Peyer's patch (tissue), 4 donors: ENCODE measurements at regions not wholly inside any gene's neighbourhood (a gene's known extent, or its start where the extent isn't known, plus 50 kb on each side); places are given as distances from the start of the nearest gene placed in this dataset.

Source experiments
- DNase-seq, 3 donors: peaks; one replicate each; pipeline ENCODE4 v3.0.0-alpha.2; 2017 to 2019
- H3K27ac ChIP-seq, 4 donors: fragments of 200-600 bp; sonication (generic); one replicate each; pipeline ENCODE4 v1.5.1; 2016 to 2019
- H3K27me3 ChIP-seq, 2 donors: fragments of 200-600 bp; sonication (generic); one replicate each; pipeline ENCODE4 v1.5.1; 2019
- H3K36me3 ChIP-seq, 3 donors: fragments of 200-600 bp; sonication (generic); one replicate each; pipeline ENCODE4 v1.5.1; 2016 to 2019
- H3K4me1 ChIP-seq, 4 donors: fragments of 200-600 bp; sonication (generic); one replicate each; pipeline ENCODE4 v1.5.1; 2016 to 2019
- H3K4me3 ChIP-seq, 4 donors: fragments of 200-600 bp; sonication (generic); 1 replicate in 3 of 4; 2 replicates in 1 of 4; pipeline ENCODE4 v1.5.1; 2016 to 2019; ENCODE audit warnings: mild to moderate bottlenecking in 1 of 4
- H3K9me3 ChIP-seq, 4 donors: fragments of 200-600 bp; sonication (generic); one replicate each; pipeline ENCODE4 v1.5.1; 2016 to 2019; ENCODE audit warnings: mild to moderate bottlenecking in 1 of 4
- POLR2A ChIP-seq, 2 donors: fragments of 450-650 bp; IDR thresholded peaks; one replicate each; pipeline ENCODE4 v1.5.1; 2017; ENCODE audit warnings: antibody characterized with exemption in 2 of 2, mild to moderate bottlenecking in 2 of 2, moderate library complexity in 2 of 2
- TF ChIP-seq, protein P1 (sequence below), 6 experiments: fragments of 450-650 bp in 4 of 6; fragments of 200-600 bp in 2 of 6; sonication (generic) in 1 of 6; IDR thresholded peaks; one replicate each; pipeline ENCODE4 v1.5.1; 2017 to 2019; ENCODE audit warnings: antibody characterized with exemption in 6 of 6, mild to moderate bottlenecking in 3 of 6, moderate library complexity in 1 of 6

DNA sequence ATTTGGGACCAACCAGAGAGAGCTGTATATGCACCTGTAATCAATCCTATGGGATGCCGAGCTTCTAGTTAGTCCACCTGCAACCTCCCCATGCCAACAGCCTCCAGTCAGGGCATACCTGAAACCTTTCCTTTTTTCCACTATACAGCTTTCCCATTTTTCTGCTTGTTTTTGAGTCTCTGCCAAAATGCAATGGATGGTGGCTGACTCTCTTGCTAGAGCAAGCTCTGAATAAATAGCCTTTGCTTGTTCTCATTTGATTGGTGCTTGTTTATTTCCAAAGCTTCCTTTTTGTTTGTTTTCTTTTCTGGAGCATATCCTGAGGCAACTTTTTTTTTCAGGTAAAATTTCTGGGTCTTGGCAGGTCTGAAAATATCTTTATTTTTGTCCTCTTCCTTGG is 58.0 kb upstream of the PLET1 start:
- Histone ChIP-seq H3K4me3 (no peak overlapping the region), H3K9me3 (no peaks in the 10 kb centered on the region), H3K4me1 (peaks cover 0 to 11% (median 4%) of the 10 kb centered on the region in 4 donors), H3K27me3 (no peaks in the 10 kb centered on the region), H3K27ac (peak overlapping the region in 1 of 4 donors; percentile 40), H3K36me3 (no peaks in the 10 kb centered on the region)
- no peak for TF ChIP-seq POLR2A (IDR thresholded peaks at IDR 0.05)
- TF ChIP-seq, protein P1, sequence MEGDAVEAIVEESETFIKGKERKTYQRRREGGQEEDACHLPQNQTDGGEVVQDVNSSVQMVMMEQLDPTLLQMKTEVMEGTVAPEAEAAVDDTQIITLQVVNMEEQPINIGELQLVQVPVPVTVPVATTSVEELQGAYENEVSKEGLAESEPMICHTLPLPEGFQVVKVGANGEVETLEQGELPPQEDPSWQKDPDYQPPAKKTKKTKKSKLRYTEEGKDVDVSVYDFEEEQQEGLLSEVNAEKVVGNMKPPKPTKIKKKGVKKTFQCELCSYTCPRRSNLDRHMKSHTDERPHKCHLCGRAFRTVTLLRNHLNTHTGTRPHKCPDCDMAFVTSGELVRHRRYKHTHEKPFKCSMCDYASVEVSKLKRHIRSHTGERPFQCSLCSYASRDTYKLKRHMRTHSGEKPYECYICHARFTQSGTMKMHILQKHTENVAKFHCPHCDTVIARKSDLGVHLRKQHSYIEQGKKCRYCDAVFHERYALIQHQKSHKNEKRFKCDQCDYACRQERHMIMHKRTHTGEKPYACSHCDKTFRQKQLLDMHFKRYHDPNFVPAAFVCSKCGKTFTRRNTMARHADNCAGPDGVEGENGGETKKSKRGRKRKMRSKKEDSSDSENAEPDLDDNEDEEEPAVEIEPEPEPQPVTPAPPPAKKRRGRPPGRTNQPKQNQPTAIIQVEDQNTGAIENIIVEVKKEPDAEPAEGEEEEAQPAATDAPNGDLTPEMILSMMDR (IDR thresholded peaks at IDR 0.05) = no peak
- DNase-seq = no peak

DNA sequence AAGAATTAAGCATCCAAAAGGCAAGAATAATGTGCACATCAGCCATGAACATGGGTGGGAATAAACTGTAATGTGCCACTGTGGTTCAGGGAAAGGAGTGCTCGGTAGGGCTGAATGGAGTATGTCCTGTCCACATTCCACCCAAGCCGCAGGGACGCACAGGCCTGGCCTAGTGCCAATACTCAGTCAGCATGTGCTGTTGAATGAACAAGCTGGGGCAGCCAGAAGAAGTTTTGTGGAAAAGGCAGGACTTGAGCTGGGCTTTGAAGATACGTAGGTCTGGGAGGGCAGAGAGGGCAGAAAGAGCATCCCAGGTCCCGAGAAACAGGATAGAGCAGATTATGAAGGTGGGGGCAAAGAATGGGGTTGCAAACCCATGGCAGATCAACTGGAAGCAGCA is 60.0 kb upstream of the PLET1 start:
- TF ChIP-seq, protein P1 (IDR thresholded peaks at IDR 0.05) = no peak
- no peak for TF ChIP-seq POLR2A (IDR thresholded peaks at IDR 0.05)
- H3K9me3 ChIP-seq = no peaks in the 10 kb centered on the region
- no peak overlapping the region for H3K27ac ChIP-seq
- H3K4me3 ChIP-seq = no peak overlapping the region
- peak in 1 of 3 donors; percentile 65 for DNase-seq
- peaks cover 0 to 11% (median 4%) of the 10 kb centered on the region in 4 donors for H3K4me1 ChIP-seq
- H3K36me3 ChIP-seq = no peaks in the 10 kb centered on the region
- no peaks in the 10 kb centered on the region for H3K27me3 ChIP-seq

DNA sequence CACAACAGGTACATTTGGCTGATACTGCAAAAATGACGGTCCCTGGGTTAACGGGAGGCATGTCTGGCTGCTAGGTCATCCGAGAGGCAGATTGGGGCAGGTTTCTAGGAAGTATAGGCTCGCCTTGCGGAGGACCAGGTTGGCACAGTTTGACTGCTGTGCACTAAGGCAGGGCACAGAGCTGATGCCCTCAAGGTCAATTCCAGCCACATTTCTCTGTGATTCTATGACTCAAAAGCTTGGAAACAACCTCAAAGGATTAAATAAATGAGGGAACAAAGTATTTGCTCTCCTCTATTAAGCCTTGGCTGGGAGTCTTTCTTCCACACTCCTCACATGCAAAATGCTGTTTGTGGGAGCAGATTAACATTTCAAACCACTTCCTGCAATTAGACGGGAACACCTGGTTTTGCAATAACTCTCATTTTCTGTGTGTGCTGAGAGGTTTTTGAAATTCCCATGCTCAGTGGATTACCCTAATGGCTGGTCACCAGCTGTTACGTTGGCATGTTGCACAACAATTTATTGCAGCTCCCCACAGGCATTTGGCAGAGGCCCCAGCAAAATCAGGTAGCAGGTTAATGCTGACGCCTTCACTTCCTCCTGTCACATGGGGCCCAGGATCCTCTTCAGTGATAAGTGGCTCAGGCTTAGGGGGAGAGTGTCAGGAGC is 61.0 kb upstream of the PLET1 start:
- no peaks in the 10 kb centered on the region for H3K9me3 ChIP-seq
- H3K36me3 ChIP-seq = no peaks in the 10 kb centered on the region
- H3K27ac ChIP-seq = peak overlapping the region in 1 of 4 donors; percentile 64
- peaks cover 0 to 11% (median 4%) of the 10 kb centered on the region in 4 donors for H3K4me1 ChIP-seq
- peak in 2 of 3 donors; percentile 61 to 79 for DNase-seq
- no peak overlapping the region for H3K4me3 ChIP-seq
- TF ChIP-seq POLR2A (IDR thresholded peaks at IDR 0.05) = no peak
- TF ChIP-seq, protein P1 (IDR thresholded peaks at IDR 0.05) = no peak
- H3K27me3 ChIP-seq = no peaks in the 10 kb centered on the region

DNA sequence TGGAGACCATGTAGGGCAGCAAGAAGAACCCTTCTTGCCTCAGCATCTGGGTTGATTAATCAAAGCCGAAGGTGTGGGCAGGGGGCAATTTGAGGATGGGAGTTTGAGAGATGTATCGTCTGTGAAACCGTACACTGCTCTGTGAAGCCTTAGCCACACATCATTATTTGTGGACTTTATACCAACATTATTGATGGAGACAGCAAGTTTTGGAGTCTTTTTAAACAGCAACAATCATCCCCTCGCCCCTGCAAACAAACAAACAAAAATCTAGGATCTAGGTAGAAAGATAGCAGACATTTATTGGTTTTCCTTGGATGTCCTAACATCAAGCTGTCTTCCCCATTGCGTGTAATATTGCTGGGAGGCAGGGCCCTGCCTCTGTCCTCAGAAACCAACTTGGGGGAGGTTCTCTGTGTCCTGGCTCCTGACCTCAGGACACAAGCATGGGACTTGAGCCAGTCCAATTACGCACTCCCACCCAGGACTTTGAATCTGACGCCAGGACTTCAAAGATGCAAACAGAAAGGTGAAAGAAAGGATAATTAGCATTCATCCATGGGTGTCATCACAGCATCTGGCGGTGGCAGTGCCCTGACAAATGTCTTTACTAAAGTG is 61.6 kb upstream of the PLET1 start:
- Histone ChIP-seq H3K27ac (peak overlapping the region in 1 of 4 donors; percentile 64), H3K36me3 (no peaks in the 10 kb centered on the region), H3K27me3 (no peaks in the 10 kb centered on the region), H3K4me1 (peaks cover 0 to 11% (median 4%) of the 10 kb centered on the region in 4 donors), H3K4me3 (no peak overlapping the region), H3K9me3 (no peaks in the 10 kb centered on the region)
- TF ChIP-seq POLR2A (IDR thresholded peaks at IDR 0.05) = no peak
- TF ChIP-seq, protein P1 (IDR thresholded peaks at IDR 0.05) = no peak
- DNase-seq = no peak

DNA sequence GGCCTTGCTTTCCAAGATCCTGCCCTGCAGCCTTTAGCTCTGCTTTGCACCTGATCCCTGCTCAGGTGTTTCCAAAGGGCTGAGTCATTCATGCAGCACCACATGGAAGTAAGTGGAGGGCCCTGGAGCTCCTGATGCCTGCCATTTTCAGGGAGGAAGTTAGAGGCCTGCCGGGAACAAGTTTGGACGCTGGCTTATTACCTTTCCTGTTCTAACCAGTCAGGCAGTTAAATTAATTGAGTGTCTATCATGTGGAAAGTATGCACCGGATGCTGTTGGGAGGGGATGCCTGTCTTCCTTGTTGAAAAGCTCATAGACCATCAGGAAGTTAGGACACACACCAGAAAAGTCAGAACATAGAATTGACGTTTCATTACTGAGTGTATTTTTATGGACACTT is 73.7 kb upstream of the PLET1 start:
- Histone ChIP-seq H3K4me3 (no peak overlapping the region), H3K27ac (no peak overlapping the region), H3K27me3 (no peaks in the 10 kb centered on the region), H3K9me3 (no peaks in the 10 kb centered on the region), H3K4me1 (no peaks in the 10 kb centered on the region), H3K36me3 (no peaks in the 10 kb centered on the region)
- DNase-seq = no peak
- TF ChIP-seq, protein P1 (IDR thresholded peaks at IDR 0.05) = no peak
- no peak for TF ChIP-seq POLR2A (IDR thresholded peaks at IDR 0.05)
